KOPT-K1 (cell line): ENCODE measurements at regions not wholly inside any gene's neighbourhood (a gene's known extent, or its start where the extent isn't known, plus 50 kb on each side); places are given as distances from the start of the nearest gene placed in this dataset.

ENCODE experiments used
- H3K27ac ChIP-seq: fragments of 200-600 bp; sonication (generic); 2 replicates; pipeline ENCODE4 v1.5.1; 2016; ENCODE audit warnings: antibody characterized with exemption, mild to moderate bottlenecking, low read depth, low read length; ENCODE audit not compliant: poor library complexity, severe bottlenecking
- H3K36me3 ChIP-seq: fragments of 200-600 bp; sonication (generic); 2 replicates; pipeline ENCODE4 v1.5.1; 2017; ENCODE audit warnings: antibody characterized with exemption, mild to moderate bottlenecking, low read length, moderate library complexity; ENCODE audit not compliant: insufficient read depth
- H3K9me3 ChIP-seq: fragments of 200-600 bp; sonication (generic); 2 replicates; pipeline ENCODE4 v1.5.1; 2017; ENCODE audit warnings: antibody characterized with exemption, low read length, mild to moderate bottlenecking; ENCODE audit not compliant: insufficient read depth, poor library complexity, severe bottlenecking

- no peaks in the 10 kb centered on the region for H3K9me3 ChIP-seq
- no peak overlapping the region for H3K27ac ChIP-seq
- peaks cover 73% of the 10 kb centered on the region for H3K36me3 ChIP-seq
Measured at GRCh38 chr6:144809120-144809519, 524.0 kb downstream of the UTRN start.

DNA sequence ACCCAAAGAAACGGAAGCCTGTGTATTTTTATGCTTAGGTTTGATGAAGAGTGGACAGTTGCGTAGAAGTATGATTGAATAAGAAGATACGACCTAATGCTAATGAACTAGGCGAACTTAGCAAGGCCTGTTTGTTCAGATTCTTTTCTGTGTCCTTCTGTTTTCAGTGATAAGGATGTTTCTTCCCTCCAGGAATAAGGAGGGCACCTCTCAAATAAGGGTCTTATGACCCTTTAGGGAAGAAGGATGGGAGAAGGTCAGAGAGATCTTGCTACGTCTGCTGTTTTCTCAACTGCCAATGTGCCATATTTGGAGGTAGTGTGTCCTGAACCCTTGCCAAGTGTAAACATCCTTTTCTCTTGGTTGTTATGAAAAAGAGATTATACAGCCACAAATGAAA is 524.8 kb downstream of the UTRN start:
- Histone ChIP-seq H3K27ac (no peak overlapping the region), H3K9me3 (no peaks in the 10 kb centered on the region), H3K36me3 (peaks cover 68% of the 10 kb centered on the region)

DNA sequence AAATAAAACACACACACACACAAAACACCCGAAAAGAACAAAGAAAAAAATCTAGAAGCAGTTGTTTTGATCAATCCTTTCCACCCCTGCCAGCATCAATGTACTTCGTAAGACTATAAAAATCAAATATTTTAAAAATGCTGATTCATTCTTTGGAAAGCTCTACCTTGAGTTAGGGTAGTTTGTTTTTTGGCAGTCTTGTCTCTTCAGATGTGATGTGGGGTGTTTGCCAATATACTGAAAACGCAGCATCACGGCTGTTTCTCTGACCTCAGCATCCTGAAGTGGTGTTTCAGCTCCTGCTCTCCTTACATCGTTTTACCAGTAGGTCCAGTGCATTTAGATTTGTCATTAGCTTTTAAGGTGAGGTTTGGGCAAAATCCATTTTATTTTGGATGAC is 526.0 kb downstream of the UTRN start:
- Histone ChIP-seq H3K36me3 (peaks cover 65% of the 10 kb centered on the region), H3K27ac (no peak overlapping the region), H3K9me3 (no peaks in the 10 kb centered on the region)

DNA sequence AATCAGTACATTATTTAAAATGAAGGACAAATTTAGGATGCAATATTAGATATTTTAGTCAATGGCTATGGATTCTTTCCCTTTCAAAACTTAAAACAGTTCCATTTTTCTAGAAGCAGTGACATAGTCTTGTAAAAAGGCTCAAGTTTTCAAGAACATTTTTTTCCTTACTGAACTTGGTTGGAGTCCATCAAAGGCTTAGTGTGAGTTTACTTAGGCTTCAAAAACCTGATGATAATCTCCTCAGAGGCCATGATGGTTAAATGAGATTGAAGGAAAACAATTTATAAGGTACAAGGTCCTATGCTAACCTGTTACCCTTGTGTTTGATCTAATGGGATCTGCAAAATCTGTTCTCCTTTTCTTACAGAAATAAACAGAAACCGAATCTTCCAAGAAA is 531.8 kb downstream of the UTRN start:
- H3K9me3 ChIP-seq, result no peaks in the 10 kb centered on the region
- H3K27ac ChIP-seq, result no peak overlapping the region
- H3K36me3 ChIP-seq, result peaks cover 35% of the 10 kb centered on the region

DNA sequence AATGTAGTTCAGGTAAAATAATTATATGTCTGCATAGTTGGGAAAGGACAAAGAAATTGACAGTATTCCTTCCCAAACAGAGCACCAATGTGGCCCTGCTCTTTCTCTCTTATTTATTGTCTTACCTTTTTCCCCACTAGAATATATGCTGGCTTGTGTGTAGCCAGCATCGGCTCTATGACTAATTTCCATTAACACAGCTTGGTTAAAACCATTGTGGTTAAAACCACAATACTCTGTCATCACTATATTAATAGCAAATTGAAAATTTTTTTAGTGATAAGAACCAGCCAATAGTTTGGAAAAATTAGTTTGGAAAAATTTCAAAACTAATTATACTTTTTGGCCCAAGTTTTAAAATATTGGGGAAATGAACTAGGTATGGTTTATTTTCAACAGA is 535.1 kb downstream of the UTRN start:
- Histone ChIP-seq H3K36me3 (peaks cover 36% of the 10 kb centered on the region), H3K27ac (no peak overlapping the region), H3K9me3 (no peaks in the 10 kb centered on the region)

- H3K36me3 ChIP-seq, result peaks cover 46% of the 10 kb centered on the region
Measured at GRCh38 chr6:144823131-144823530, 538.0 kb downstream of the UTRN start.

DNA sequence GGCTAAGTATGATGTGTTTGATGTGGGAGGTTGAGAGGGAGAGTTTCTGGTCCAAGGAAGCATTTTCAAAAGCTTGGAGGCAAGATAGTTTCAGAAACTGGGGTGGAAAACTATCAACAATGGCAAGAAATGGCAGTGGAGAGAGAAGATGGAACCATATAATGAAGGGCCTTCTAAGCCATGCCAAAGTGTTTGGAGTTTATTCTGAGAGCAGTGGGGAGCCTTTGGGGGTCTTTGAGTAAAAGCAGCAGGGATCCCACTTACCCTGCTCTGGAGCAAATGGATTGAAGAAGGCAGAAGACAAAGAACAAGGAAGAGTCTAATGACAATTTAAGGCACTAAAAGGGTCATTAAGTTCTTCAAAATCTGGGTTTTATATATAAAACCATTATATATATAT is 538.9 kb downstream of the UTRN start:
- H3K9me3 ChIP-seq, result no peaks in the 10 kb centered on the region
- peaks cover 53% of the 10 kb centered on the region for H3K36me3 ChIP-seq
- no peak overlapping the region for H3K27ac ChIP-seq

More at GRCh38 chr6:144823131-144823530, 538.0 kb downstream of the UTRN start:
- Histone ChIP-seq H3K9me3 (no peaks in the 10 kb centered on the region), H3K27ac (no peak overlapping the region)

- no peak overlapping the region for H3K27ac ChIP-seq
- no peaks in the 10 kb centered on the region for H3K9me3 ChIP-seq
- H3K36me3 ChIP-seq, result peaks cover 74% of the 10 kb centered on the region
Measured at GRCh38 chr6:144834426-144835038, 549.4 kb downstream of the UTRN start.

DNA sequence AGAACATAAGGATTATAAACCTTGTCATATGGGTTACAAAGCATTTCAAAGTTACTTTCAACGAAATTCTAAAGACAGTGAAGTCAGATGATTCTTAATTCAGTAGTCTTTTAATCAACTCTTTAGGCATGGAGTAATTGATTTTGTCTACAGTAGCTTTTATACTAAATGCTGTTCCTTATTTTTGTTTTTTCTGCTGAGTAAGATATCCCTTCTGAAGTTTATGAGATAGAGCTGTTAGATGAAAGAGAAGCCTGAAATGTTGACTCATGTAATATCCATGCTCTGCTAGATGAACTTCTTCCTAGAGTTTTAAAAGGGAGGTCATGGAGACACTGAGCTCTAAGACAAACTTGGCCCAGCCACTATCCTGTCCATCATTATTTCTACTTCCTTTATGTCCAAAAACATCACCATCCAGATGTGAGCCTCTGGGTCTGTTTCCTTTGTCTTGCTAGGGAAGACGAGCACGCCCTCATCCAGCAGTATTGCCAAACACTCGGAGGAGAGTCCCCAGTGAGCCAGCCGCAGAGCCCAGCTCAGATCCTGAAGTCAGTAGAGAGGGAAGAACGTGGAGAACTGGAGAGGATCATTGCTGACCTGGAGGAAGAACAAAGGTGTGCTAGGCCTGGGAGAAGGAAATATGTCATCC is 550.3 kb downstream of the UTRN start:
- Histone ChIP-seq H3K9me3 (no peaks in the 10 kb centered on the region), H3K36me3 (peaks cover 81% of the 10 kb centered on the region), H3K27ac (no peak overlapping the region)

- H3K36me3 ChIP-seq, result peaks cover 94% of the 10 kb centered on the region
- no peaks in the 10 kb centered on the region for H3K9me3 ChIP-seq
- H3K27ac ChIP-seq, result no peak overlapping the region
Measured at GRCh38 chr6:144840619-144841018, 555.5 kb downstream of the UTRN start.

DNA sequence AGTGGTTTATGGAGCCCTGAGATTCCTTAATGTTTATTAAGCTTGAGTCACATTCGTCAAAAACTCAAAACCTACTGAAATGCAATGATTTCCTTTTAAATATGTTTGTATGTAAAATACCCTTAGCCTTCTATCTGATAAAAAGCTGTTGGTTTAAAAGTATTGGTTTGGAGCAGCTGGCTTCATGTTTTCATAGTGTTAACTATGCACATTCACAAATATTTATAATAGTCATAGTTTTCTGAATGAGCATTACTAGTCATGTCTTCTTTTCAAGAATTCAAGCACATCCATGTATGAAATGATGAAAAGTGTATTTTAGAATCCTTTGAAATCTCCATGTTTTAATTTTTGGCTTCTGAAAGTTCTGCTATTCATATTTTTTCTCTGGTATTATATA is 558.6 kb downstream of the UTRN start:
- H3K36me3 ChIP-seq, result peaks cover 92% of the 10 kb centered on the region
- no peak overlapping the region for H3K27ac ChIP-seq
- H3K9me3 ChIP-seq, result no peaks in the 10 kb centered on the region

DNA sequence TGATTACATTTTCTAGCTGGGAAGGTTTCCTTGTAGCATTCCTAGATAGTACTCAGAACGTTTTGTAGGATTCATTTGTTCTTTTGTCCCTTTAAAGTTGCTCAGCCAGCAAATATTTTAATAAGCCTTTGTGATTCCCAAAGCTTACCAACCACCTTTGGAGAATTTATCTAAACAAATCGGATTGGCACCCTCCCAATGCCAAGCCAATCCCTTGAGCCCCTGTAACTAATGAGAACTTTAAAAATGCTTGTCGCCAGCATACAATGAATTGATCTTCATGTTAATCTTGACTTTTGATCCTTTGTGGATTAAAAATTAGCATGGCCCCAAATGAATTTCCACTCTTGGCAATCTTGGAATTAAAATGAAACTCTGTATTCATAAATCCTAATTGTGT is 559.5 kb downstream of the UTRN start:
- Histone ChIP-seq H3K9me3 (no peaks in the 10 kb centered on the region), H3K27ac (no peak overlapping the region), H3K36me3 (peaks cover 92% of the 10 kb centered on the region)

DNA sequence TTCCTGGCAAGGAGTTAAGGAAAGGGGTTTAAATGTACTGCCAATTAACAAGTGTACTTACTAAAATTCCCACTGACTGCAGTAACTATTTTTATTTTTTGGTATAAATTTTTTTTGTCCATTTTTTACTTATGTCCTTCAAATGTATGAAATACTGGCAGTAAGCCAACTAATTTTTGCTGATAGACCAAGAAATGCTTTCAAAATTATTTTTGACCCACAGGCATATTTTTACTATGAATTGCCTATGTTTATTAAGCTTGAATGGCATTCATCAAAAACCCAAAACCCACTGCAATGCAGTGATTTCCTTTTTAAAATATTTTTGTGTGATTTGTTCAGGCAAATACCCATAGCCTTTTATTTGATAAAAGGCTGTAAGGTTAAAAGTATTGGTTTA is 560.1 kb downstream of the UTRN start:
- H3K27ac ChIP-seq, result no peak overlapping the region
- peaks cover 92% of the 10 kb centered on the region for H3K36me3 ChIP-seq
- no peaks in the 10 kb centered on the region for H3K9me3 ChIP-seq

GRCh38 chr6:144847916-144848315 is 562.8 kb downstream of the UTRN start:
- peaks cover 92% of the 10 kb centered on the region for H3K36me3 ChIP-seq
- H3K27ac ChIP-seq, result no peak overlapping the region
- H3K9me3 ChIP-seq, result no peaks in the 10 kb centered on the region

DNA sequence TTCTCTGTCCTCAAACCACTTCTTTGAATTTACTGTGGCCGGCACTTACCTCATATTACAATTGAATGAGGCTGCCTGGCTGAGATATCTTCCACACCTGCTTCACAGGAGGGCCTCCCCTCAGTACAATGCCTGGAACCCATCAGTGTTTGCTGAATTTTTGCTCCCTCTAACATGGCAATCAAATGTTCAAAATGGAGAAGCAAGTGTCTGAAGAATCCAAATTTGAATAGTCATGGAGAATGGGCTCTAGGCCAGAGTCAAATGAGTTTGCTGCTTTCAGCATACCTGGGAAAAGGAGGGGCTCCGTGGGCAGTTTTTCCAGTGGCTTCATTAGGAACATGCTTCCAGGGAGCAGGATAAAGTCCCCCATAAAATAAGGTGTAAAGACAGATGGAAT is 564.8 kb downstream of the UTRN start:
- Histone ChIP-seq H3K27ac (no peak overlapping the region), H3K9me3 (no peaks in the 10 kb centered on the region), H3K36me3 (peaks cover 84% of the 10 kb centered on the region)

DNA sequence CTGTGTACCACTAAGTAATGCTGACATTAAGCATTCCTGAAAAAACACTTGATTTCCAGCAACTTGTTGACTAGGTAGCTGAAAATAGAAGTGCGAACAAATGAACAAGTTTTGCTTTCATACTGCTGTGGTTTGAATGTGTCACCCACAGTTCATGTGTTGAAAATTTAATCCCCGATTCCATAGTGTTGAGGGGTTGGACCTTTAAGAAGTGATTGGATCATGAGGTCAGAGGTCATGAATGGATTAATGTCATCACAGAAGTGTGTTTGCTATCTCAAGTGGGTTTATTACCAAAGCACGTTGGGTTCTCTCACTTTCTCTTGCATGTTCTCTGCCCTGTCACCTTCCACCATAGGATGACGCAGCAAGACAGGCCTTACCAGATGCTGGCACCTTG is 568.5 kb downstream of the UTRN start:
- H3K27ac ChIP-seq, result no peak overlapping the region
- H3K9me3 ChIP-seq, result no peaks in the 10 kb centered on the region
- peaks cover 51% of the 10 kb centered on the region for H3K36me3 ChIP-seq
